Chondrocyte (in vitro differentiated cells): ENCODE measurements at regions not wholly inside any gene's neighbourhood (a gene's known extent, or its start where the extent isn't known, plus 50 kb on each side); places are given as distances from the start of the nearest gene placed in this dataset.

Source experiments
- DNase-seq: peaks from one replicate; pipeline ENCODE4 v3.0.0; 2021; ENCODE audit warnings: mixed read lengths, low spot score
- H3K27ac Mint-ChIP-seq: one replicate; pipeline ENCODE4 v1.8.0; 2021; ENCODE audit warnings: mild to moderate bottlenecking, moderate library complexity, mixed read lengths; ENCODE audit not compliant: unreplicated experiment
- H3K27me3 Mint-ChIP-seq: 2 replicates; pipeline ENCODE4 v1.8.0; 2021; ENCODE audit warnings: low read depth, mixed read lengths
- H3K36me3 Mint-ChIP-seq: 2 replicates; pipeline ENCODE4 v1.8.0; 2021; ENCODE audit warnings: low read depth, mixed read lengths
- H3K4me1 Mint-ChIP-seq: 2 replicates; pipeline ENCODE4 v1.8.0; 2021; ENCODE audit warnings: low read depth, mild to moderate bottlenecking, mixed read lengths
- H3K4me3 Mint-ChIP-seq: one replicate; pipeline ENCODE4 v1.8.0; 2021; ENCODE audit warnings: mild to moderate bottlenecking, moderate library complexity, mixed read lengths; ENCODE audit not compliant: unreplicated experiment
- H3K9me3 Mint-ChIP-seq: 2 replicates; pipeline ENCODE4 v1.8.0; 2021; ENCODE audit warnings: low read depth, mixed read lengths
- TF ChIP-seq, protein P1 (sequence below): fragments of 200-600 bp; sonication (generic); IDR thresholded peaks from 2 replicates; pipeline ENCODE4 v1.5.0; 2021; ENCODE audit warnings: antibody characterized with exemption, mild to moderate bottlenecking, moderate library complexity

- no peak for DNase-seq
Observed at GRCh38 chr7:36777855-36778254, 53.6 kb upstream of the AOAH start.

DNA sequence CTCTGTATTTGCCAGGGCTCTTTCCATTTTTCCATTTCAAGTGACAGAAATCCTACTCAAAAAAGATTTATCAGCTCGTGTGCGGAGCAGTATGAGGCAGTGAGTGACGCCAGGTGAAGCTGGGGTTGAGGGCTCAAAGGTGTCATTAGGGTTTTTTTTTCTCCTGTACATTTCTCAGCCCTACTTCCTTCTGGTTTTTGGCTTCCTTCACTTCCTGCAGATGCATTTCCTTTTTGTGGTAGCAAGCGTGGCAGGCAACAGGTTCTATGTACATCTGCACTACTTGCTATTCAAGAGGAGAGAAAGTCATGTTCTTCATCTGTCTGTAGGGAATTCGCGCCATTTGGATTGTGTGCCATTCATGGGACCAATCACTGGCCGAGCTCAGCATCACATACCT is 52.8 kb upstream of the AOAH start:
- Mint-ChIP-seq H3K4me3 (no peak overlapping the region), H3K9me3 (peaks cover 20% of the 10 kb centered on the region), H3K27ac (no peak overlapping the region), H3K36me3 (peaks cover 9% of the 10 kb centered on the region), H3K4me1 (no peaks in the 10 kb centered on the region), H3K27me3 (peaks cover 31% of the 10 kb centered on the region)
- no peak for DNase-seq
- TF ChIP-seq, protein P1, sequence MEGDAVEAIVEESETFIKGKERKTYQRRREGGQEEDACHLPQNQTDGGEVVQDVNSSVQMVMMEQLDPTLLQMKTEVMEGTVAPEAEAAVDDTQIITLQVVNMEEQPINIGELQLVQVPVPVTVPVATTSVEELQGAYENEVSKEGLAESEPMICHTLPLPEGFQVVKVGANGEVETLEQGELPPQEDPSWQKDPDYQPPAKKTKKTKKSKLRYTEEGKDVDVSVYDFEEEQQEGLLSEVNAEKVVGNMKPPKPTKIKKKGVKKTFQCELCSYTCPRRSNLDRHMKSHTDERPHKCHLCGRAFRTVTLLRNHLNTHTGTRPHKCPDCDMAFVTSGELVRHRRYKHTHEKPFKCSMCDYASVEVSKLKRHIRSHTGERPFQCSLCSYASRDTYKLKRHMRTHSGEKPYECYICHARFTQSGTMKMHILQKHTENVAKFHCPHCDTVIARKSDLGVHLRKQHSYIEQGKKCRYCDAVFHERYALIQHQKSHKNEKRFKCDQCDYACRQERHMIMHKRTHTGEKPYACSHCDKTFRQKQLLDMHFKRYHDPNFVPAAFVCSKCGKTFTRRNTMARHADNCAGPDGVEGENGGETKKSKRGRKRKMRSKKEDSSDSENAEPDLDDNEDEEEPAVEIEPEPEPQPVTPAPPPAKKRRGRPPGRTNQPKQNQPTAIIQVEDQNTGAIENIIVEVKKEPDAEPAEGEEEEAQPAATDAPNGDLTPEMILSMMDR, result no peak

More at GRCh38 chr7:36777855-36778254, 53.6 kb upstream of the AOAH start:
- TF ChIP-seq, protein P1, result no peak
- no peak overlapping the region for H3K4me3 Mint-ChIP-seq
- H3K27me3 Mint-ChIP-seq, result peaks cover 31% of the 10 kb centered on the region
- H3K36me3 Mint-ChIP-seq, result peaks cover 9% of the 10 kb centered on the region
- peaks cover 22% of the 10 kb centered on the region for H3K9me3 Mint-ChIP-seq
- no peak overlapping the region for H3K27ac Mint-ChIP-seq
- no peaks in the 10 kb centered on the region for H3K4me1 Mint-ChIP-seq

DNA sequence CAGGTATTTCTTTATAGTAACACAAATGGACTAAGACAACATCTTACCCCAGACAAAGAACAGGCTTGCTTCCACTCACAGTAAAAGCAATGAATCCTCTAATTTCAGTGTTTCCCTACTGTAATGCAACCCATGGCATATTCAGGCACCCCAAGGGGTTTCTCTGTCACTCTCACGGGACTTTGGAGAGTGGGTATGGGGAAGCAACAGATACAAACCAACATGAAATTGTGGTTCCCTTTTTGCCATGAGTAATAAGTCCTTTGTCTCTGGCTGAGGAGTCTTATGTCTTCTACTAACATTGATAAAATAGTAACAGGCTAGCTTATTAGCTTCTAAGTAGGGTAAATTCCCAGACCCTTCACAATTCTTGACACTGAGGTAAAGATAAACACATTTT is 51.4 kb upstream of the AOAH start:
- Mint-ChIP-seq H3K36me3 (peaks cover 8% of the 10 kb centered on the region), H3K27ac (no peak overlapping the region), H3K4me1 (no peaks in the 10 kb centered on the region), H3K9me3 (peaks cover 10% of the 10 kb centered on the region), H3K27me3 (peaks cover 30% of the 10 kb centered on the region), H3K4me3 (no peak overlapping the region)
- DNase-seq, result no peak
- TF ChIP-seq, protein P1, result no peak

GRCh38 chr7:36775061-36775620 is 50.8 kb upstream of the AOAH start:
- no peak for DNase-seq
- H3K9me3 Mint-ChIP-seq, result peaks cover 4% of the 10 kb centered on the region
- H3K36me3 Mint-ChIP-seq, result peaks cover 4% of the 10 kb centered on the region
- TF ChIP-seq, protein P1, result no peak
- H3K27me3 Mint-ChIP-seq, result peaks cover 26% of the 10 kb centered on the region
- no peaks in the 10 kb centered on the region for H3K4me1 Mint-ChIP-seq
- H3K27ac Mint-ChIP-seq, result no peak overlapping the region
- H3K4me3 Mint-ChIP-seq, result no peak overlapping the region
